C4-2B (cell line): ENCODE measurements at regions not wholly inside any gene's neighbourhood (a gene's known extent, or its start where the extent isn't known, plus 50 kb on each side); places are given as distances from the start of the nearest gene placed in this dataset.

Source experiments
- ZFX ChIP-seq: fragments of 450-650 bp; IDR thresholded peaks from 2 replicates; pipeline ENCODE4 v1.6.1; 2017
- TF ChIP-seq, protein P1 (sequence below): fragments of 450-650 bp; conservative IDR thresholded peaks from 2 replicates; pipeline ENCODE4 v1.5.1; 2017; ENCODE audit warnings: mild to moderate bottlenecking

DNA sequence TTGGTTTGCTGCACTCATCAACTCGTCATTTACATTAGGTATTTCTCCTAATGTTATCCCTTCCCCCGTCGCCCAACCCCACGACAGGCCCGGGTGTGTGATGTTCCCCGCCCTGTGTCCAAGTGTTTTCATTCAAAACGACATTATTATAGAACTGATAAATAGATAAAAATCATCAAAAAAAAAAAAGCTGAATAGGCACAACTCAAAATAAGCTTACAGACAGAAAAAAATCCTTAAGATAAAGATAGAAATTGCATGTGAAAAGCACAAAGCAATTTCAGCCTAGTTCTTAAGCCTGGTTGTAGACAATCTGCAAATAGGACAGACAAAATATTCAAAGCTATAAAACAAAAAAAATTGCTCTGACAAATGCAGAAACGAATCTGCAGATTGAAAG is 142.9 kb upstream of the LNX1 start:
- TF ChIP-seq, protein P1, sequence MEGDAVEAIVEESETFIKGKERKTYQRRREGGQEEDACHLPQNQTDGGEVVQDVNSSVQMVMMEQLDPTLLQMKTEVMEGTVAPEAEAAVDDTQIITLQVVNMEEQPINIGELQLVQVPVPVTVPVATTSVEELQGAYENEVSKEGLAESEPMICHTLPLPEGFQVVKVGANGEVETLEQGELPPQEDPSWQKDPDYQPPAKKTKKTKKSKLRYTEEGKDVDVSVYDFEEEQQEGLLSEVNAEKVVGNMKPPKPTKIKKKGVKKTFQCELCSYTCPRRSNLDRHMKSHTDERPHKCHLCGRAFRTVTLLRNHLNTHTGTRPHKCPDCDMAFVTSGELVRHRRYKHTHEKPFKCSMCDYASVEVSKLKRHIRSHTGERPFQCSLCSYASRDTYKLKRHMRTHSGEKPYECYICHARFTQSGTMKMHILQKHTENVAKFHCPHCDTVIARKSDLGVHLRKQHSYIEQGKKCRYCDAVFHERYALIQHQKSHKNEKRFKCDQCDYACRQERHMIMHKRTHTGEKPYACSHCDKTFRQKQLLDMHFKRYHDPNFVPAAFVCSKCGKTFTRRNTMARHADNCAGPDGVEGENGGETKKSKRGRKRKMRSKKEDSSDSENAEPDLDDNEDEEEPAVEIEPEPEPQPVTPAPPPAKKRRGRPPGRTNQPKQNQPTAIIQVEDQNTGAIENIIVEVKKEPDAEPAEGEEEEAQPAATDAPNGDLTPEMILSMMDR: no peak
- TF ChIP-seq ZFX: no peak
